Kidney epithelial cell (primary cell): ENCODE measurements at regions not wholly inside any gene's neighbourhood (a gene's known extent, or its start where the extent isn't known, plus 50 kb on each side); places are given as distances from the start of the nearest gene placed in this dataset.
"Not testable (repeated sequence)": the region's sequence is repeated elsewhere in the genome, so short reads cannot be mapped to it uniquely, and the experiment has no call there.

Experiments
- DNase-seq: peaks from one replicate; pipeline ENCODE4 v3.0.0-alpha.2; 2010; ENCODE audit warnings: low read depth
- H3K27me3 ChIP-seq: 2 replicates; pipeline ENCODE4 v1.6.0; 2011; ENCODE audit warnings: low read length; ENCODE audit not compliant: control insufficient read depth, insufficient read depth
- H3K36me3 ChIP-seq: 2 replicates; pipeline ENCODE4 v1.5.1; 2011; ENCODE audit warnings: low read length; ENCODE audit not compliant: control insufficient read depth, insufficient read depth
- H3K4me3 ChIP-seq: 2 replicates; pipeline ENCODE4 v1.5.1; 2011; ENCODE audit warnings: low read depth, mild to moderate bottlenecking, control low read depth, low read length
- TF ChIP-seq, protein P1 (sequence below): IDR thresholded peaks from 2 replicates; pipeline ENCODE4 v1.5.1; 2011; ENCODE audit warnings: mild to moderate bottlenecking, moderate library complexity, low read length, control low read depth, inconsistent platforms; ENCODE audit not compliant: insufficient read depth, poor library complexity, severe bottlenecking

DNA sequence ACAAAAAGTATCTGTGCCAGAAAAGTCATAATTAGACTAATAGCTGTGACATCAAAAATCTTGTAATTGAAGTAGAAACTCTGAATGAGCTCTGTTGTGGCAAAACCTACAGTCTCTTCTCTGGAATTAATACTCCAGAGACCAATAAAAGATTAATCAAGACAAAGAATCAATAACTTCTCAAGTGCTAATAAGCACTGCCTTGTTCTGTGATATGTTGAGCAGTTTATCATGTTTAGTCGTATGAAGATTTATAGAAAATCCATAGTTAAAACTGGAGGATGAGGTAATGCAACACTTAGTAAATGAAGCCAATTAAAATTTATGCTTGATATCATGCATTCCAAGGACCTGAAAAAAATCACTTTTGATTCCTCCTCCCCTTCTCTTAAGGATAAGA lies 72.3 kb upstream of the RNF32 start:
- H3K4me3 ChIP-seq: no peak overlapping the region
- H3K36me3 ChIP-seq: no peaks in the 10 kb centered on the region
- TF ChIP-seq, protein P1, sequence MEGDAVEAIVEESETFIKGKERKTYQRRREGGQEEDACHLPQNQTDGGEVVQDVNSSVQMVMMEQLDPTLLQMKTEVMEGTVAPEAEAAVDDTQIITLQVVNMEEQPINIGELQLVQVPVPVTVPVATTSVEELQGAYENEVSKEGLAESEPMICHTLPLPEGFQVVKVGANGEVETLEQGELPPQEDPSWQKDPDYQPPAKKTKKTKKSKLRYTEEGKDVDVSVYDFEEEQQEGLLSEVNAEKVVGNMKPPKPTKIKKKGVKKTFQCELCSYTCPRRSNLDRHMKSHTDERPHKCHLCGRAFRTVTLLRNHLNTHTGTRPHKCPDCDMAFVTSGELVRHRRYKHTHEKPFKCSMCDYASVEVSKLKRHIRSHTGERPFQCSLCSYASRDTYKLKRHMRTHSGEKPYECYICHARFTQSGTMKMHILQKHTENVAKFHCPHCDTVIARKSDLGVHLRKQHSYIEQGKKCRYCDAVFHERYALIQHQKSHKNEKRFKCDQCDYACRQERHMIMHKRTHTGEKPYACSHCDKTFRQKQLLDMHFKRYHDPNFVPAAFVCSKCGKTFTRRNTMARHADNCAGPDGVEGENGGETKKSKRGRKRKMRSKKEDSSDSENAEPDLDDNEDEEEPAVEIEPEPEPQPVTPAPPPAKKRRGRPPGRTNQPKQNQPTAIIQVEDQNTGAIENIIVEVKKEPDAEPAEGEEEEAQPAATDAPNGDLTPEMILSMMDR: no peak
- no peaks in the 10 kb centered on the region for H3K27me3 ChIP-seq
- DNase-seq: no peak

DNA sequence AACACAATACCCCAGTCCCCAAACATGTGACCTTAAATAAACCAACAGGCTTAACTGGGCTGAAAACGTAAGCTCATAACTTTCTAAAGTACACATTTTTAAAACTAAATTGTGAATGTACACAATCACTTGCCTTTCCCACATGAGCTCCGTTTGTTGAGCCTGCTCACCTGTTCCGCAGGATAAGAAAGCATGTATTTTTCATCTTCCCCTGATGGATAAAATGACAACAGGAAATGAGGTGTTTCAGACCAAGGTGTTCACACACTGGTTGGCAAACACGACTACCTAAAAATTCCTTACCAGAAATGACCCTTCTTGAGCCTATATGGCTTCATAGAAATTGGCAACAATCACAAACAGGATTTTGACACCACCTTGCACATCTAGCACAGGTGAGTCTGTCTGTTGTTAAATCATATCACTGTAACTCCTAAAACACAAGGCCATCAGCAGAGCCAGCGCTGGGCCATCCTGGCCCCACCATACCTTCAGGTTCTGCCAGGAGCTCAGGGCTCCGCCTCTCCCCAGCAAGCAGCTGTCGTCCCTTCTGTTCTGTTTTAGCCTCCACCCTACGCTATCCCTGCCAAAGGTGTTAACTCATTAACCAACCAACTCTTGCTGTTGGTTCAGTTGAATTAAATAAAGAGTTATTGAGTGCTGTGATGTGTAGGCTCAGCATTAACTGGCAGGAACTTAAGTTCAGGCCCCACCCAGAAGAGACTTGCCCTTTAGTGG lies 73.6 kb upstream of the RNF32 start:
- TF ChIP-seq, protein P1: no peak
- Histone ChIP-seq H3K27me3 (no peaks in the 10 kb centered on the region), H3K4me3 (no peak overlapping the region), H3K36me3 (no peaks in the 10 kb centered on the region)
- DNase-seq: no peak

DNA sequence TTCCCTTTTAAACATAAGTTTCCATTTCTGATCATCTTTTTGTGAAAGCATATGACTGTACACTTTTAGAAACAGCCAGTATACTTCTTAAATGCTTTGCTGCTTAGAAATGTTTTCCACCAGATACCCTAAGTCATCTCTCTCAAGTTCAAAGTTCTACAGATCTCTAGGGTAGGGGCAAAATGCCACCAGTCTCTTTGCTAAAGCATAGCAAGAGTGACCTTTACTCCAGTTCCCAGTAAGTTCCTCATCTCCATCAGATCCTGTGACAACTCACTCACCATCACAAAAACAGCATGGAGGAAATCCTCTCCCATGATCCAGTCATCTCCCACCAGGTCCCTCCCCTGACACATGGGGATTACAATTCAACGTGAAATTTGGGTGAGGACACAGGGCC lies 75.6 kb upstream of the RNF32 start:
- not testable (repeated sequence) for H3K36me3 ChIP-seq, DNase-seq, H3K4me3 ChIP-seq, H3K27me3 ChIP-seq

DNA sequence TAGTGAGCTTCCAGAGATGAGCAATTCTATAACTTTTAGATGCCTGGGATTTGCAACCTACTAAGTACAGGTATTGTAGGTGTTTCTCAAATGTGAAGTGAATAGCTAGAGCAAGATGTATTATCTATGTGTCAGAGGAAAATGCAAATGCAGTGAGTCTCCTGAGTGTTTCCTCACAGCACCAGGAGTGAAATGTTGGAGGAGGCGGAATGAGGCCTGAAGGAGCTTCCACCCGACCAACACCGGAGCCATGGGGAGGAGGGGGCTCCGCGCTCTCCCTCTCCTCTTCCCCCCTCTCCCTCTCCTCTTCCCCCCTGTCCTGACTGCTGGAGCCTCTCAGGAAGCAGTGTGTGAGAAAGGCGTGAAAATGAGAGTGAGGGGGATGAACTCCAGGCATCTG lies 79.9 kb upstream of the RNF32 start:
- no peak for DNase-seq
- TF ChIP-seq, protein P1: no peak
- no peaks in the 10 kb centered on the region for H3K27me3 ChIP-seq
- H3K36me3 ChIP-seq: no peaks in the 10 kb centered on the region
- no peak overlapping the region for H3K4me3 ChIP-seq

DNA sequence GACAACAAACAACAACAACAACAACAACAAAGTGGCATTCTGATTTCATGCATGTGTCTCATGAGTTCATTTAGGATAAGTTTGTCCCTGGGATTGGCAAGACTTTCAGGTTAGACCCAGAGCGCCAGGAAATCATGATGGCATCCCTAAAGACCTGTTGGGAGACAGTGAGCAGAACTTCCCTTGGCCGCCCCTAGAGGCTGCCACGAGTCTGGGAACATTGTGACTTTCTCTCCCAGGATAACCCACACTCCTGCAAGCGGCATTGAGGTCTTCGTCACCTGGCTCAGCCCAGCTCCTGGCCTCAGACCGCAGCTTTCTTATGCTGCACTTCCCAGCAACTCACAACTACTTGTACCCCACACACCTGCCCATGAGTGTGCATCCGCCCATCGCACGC lies 80.5 kb upstream of the RNF32 start:
- Histone ChIP-seq H3K4me3 (no peak overlapping the region), H3K27me3 (no peaks in the 10 kb centered on the region), H3K36me3 (no peaks in the 10 kb centered on the region)
- no peak for DNase-seq
- TF ChIP-seq, protein P1: no peak

DNA sequence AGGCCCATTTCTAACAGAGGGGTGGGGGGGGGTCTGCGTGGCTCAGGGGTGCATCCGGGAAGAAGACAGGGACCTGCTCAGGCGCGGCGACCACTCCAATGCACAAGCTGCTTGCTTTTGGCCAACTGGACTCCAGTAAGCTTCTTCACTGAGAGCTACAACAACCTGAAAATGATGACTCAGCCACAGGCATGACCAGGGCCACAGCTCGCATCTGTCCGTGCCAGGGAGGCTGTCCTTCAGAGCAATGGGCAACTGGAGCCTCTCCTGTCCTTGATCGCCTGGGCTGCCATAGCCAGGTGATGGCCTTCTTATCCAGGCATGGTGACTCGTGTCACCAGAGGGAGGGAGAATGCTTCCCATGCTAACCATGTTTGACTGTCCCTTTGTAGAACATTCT lies 81.6 kb upstream of the RNF32 start:
- Histone ChIP-seq H3K4me3 (no peak overlapping the region), H3K27me3 (no peaks in the 10 kb centered on the region), H3K36me3 (no peaks in the 10 kb centered on the region)
- TF ChIP-seq, protein P1: no peak
- DNase-seq: no peak
